Transverse colon (tissue), 3 donors: ENCODE measurements at regions not wholly inside any gene's neighbourhood (a gene's known extent, or its start where the extent isn't known, plus 50 kb on each side); places are given as distances from the start of the nearest gene placed in this dataset.

Experiments used
- CTCF ChIP-seq, 5 experiments: fragments of 200-600 bp in 3 of 5; fragments of 450-650 bp in 2 of 5; sonication (generic) in 3 of 5; IDR thresholded peaks; 1 replicate in 2 of 5; 2 replicates in 3 of 5; pipeline ENCODE4 v1.5.1; 2016 to 2017; ENCODE audit warnings: antibody characterized with exemption in 5 of 5, inconsistent platforms in 3 of 5, mild to moderate bottlenecking in 2 of 5, moderate library complexity in 1 of 5
- EP300 ChIP-seq: sonication (generic); formaldehyde crosslinking; IDR thresholded peaks from one replicate; pipeline ENCODE4 v1.6.1; 2017; ENCODE audit warnings: antibody characterized with exemption, low read depth
- POLR2A ChIP-seq: fragments of 450-650 bp; IDR thresholded peaks from one replicate; pipeline ENCODE4 v1.6.1; 2016; ENCODE audit warnings: antibody characterized with exemption, mild to moderate bottlenecking, moderate library complexity

GRCh38 chr3:137615659-137616418 lies 148.3 kb upstream of the SOX14 start:
- TF ChIP-seq CTCF (IDR thresholded peaks at IDR 0.05), result no peak
- TF ChIP-seq POLR2A, result no peak
- TF ChIP-seq EP300, result no peak
